SU-DHL-6 (cell line): ENCODE measurements at regions not wholly inside any gene's neighbourhood (a gene's known extent, or its start where the extent isn't known, plus 50 kb on each side); places are given as distances from the start of the nearest gene placed in this dataset.

ENCODE experiments used
- CTCF ChIP-seq: fragments of 200-600 bp; sonication (generic); IDR thresholded peaks from one replicate; pipeline ENCODE4 v1.5.1; 2017; ENCODE audit warnings: antibody characterized with exemption, mild to moderate bottlenecking, low read length, moderate library complexity; ENCODE audit not compliant: insufficient read depth, poor library complexity, severe bottlenecking
- EZH2phosphoT487 ChIP-seq: fragments of 200-600 bp; sonication (generic), shearing (Covaris generic); conservative IDR thresholded peaks from 2 replicates; pipeline ENCODE4 v1.6.1; 2018; ENCODE audit warnings: mild to moderate bottlenecking, antibody characterized with exemption, low read length, moderate library complexity, mixed read lengths

GRCh38 chr11:15725246-15725645 is 610.5 kb downstream of the INSC start:
- TF ChIP-seq CTCF = no peak
- no peak for TF ChIP-seq EZH2phosphoT487
